ENCODE measurements at regions not wholly inside any gene's neighbourhood (a gene's known extent, or its start where the extent isn't known, plus 50 kb on each side); places are given as distances from the start of the nearest gene placed in this dataset.
A peak's percentile ranks its signal among the peaks of the same experiment; 100 is the strongest.

DNA sequence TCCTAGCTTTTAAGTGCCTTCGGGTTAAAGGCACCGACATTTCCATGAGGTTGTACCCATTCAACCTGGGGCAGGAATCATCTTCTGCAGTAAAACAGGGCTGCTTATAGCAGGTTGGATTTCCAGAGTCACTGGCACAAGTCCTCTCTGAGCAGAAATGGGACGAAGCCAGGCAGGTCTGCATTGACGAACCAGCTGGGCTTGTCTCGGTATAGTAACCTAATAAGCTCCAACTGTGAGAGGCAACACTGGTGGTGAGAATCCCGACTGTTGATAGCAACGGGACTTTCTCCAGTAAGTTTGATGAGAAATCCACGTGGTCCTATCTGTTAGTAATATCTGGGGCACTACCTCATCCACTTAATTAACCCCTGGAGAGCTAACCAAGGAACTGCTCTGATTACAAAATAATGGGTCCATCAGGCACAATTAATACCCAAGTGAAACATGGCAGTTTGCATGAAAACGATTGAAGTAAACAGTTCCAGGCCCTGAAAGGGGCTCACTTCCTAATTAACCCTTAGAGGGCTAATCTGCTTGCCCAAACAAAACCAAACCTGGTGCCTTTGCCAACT is 491.0 kb upstream of the C9orf72 start:
- no peak for ATAC-seq
- POLR2A ChIA-PET: no interaction called here
- CTCF ChIA-PET: no interaction called here

DNA sequence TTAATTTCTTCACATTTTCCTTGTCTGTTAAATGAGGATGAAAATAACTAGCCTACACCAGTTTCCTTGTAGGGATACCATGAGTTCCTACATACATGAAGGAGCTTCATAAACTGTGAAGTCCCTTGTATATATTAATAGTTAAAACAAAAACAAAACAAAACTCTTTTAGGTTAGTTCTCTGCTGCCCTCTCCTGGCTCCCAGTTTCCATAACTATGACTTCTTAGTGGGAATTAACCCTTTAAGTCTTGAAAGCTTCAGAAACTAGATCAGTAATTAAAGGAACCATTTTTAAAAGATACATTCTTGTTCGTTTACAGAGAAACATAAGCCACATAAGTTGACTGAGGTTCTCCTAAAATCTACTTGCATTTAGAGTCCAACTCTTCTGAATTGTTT is 500.0 kb upstream of the C9orf72 start:
- ATAC-seq: no peak
- intact Hi-C loops (cut with micrococcal nuclease): loop anchor here (5.0 kb wide), 1 partner anchor 346 kb away; no protein-coding TSS in a partner anchor
- Mint-ChIP-seq H3K27ac (no peak overlapping the region), H3K9me3 (no peaks in the 10 kb centered on the region), H3K36me3 (ENCODE audit: low read depth) (no peaks in the 10 kb centered on the region), H3K4me1 (ENCODE audit: low read depth) (no peaks in the 10 kb centered on the region), H3K4me3 (no peak overlapping the region), H3K27me3 (no peaks in the 10 kb centered on the region)
- ChIA-PET CTCF (interaction anchor here (1.4 to 2.0 kb wide), 2 partner anchors 11 to 346 kb away, joined by 4 to 5 read pairs; no protein-coding TSS in a partner anchor), POLR2A (interaction anchor here (1.0 kb wide), 1 partner anchor 346 kb away, joined by 3 read pairs; no protein-coding TSS in a partner anchor)
- TF ChIP-seq CTCF (IDR thresholded peaks at IDR 0.05): no peak
- peak; percentile 5 for DNase-seq

More for the DNA sequence above, 491.0 kb upstream of the C9orf72 start:
- intact Hi-C loops (cut with micrococcal nuclease): no loop called here
- Mint-ChIP-seq H3K27me3 (no peaks in the 10 kb centered on the region), H3K27ac (no peak overlapping the region), H3K9me3 (no peaks in the 10 kb centered on the region), H3K4me3 (no peak overlapping the region), H3K36me3 (ENCODE audit: low read depth) (no peaks in the 10 kb centered on the region), H3K4me1 (ENCODE audit: low read depth) (no peaks in the 10 kb centered on the region)
- no peak for DNase-seq
- TF ChIP-seq CTCF (IDR thresholded peaks at IDR 0.05): no peak

DNA sequence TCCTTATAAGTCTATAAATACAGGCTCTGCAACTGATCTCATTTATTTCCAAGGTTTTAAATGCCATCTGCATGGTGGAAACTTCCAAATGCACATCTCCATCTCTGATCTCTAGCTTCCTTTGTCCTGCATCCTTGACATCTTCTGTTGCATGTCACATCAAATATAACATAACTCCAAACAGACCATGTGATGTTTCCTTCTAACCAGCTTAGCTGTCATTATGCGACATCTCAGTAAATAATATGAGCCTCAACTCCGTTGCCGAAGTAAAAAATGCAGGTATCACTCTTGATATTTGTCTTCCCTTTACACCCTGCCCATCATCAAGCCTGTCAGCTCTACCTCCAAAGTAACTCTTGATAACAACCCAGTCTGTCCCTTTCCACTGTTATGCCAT is 506.4 kb upstream of the C9orf72 start:
- POLR2A ChIA-PET: no interaction called here
- no peak overlapping the region for H3K27ac Mint-ChIP-seq
- DNase-seq: no peak
- H3K27me3 Mint-ChIP-seq: no peaks in the 10 kb centered on the region
- CTCF ChIA-PET: no interaction called here
- TF ChIP-seq CTCF (IDR thresholded peaks at IDR 0.05): no peak
- H3K9me3 Mint-ChIP-seq: no peaks in the 10 kb centered on the region
- no peak for ATAC-seq
- no peak overlapping the region for H3K4me3 Mint-ChIP-seq
- H3K36me3 Mint-ChIP-seq (ENCODE audit: low read depth): no peaks in the 10 kb centered on the region
- intact Hi-C loops (cut with micrococcal nuclease): no loop called here
- H3K4me1 Mint-ChIP-seq (ENCODE audit: low read depth): no peaks in the 10 kb centered on the region

DNA sequence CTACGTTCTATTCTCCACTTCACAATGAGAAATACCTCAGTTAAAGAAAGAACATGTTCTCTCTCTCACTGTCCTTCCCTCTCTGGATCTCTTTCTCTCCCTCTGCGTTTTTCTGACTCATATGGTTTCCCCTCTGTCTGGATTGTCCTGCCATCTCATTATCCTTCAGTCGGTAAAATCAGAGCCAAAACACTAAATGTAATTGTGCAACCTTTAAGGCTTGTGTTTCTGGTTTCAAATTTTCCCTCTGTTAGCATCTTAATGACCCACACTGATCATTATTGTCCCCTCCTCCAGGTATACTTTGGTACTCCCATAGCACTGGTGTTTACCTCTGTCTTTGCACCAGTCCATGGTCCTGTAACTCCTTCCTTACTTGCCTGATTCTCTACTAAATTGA is 509.4 kb upstream of the C9orf72 start:
- intact Hi-C loops (cut with micrococcal nuclease): no loop called here
- TF ChIP-seq CTCF (IDR thresholded peaks at IDR 0.05): no peak
- ChIA-PET POLR2A (no interaction called here), CTCF (no interaction called here)
- DNase-seq (no peak), ATAC-seq (no peak)
- Mint-ChIP-seq H3K9me3 (no peaks in the 10 kb centered on the region), H3K4me3 (no peak overlapping the region), H3K27me3 (no peaks in the 10 kb centered on the region), H3K36me3 (ENCODE audit: low read depth) (no peaks in the 10 kb centered on the region), H3K4me1 (ENCODE audit: low read depth) (no peaks in the 10 kb centered on the region), H3K27ac (no peak overlapping the region)

GRCh38 chr9:28086881-28087280 is 513.6 kb upstream of the C9orf72 start:
- H3K4me1 Mint-ChIP-seq (ENCODE audit: low read depth): no peaks in the 10 kb centered on the region
- H3K27ac Mint-ChIP-seq: no peak overlapping the region
- ChIA-PET POLR2A (no interaction called here), CTCF (no interaction called here)
- no peak for DNase-seq
- peaks cover 4% of the 10 kb centered on the region for H3K9me3 Mint-ChIP-seq
- no peak overlapping the region for H3K4me3 Mint-ChIP-seq
- no peaks in the 10 kb centered on the region for H3K27me3 Mint-ChIP-seq
- TF ChIP-seq CTCF (IDR thresholded peaks at IDR 0.05): no peak
- H3K36me3 Mint-ChIP-seq (ENCODE audit: low read depth): no peaks in the 10 kb centered on the region
- ATAC-seq: no peak
- intact Hi-C loops (cut with micrococcal nuclease): no loop called here
